ENCODE measurements at regions not wholly inside any gene's neighbourhood (a gene's known extent, or its start where the extent isn't known, plus 50 kb on each side); places are given as distances from the start of the nearest gene placed in this dataset.

DNA sequence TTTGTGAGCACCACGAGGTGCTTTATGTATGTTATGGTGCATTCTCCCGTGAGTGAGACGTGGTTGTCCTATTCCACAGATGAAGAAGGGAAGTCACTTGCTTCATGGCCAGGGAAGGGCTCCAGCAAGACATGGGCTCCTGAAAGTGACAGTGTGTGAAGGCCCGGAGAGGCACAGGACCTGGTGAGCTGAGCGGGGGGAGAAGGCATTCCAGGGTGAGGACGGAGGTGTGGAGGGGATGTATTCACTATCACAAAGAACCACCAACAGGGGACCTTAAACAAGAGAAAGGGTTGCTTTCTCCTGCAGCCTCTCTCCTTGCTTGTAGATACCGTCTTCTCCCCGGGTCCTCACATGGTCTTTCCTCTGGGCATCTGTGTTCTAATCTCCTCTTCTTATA, 139.1 kb downstream of the FBLN2 start:
- no TSS peak for BruUV-seq (replicated peaks)
- ChIA-PET POLR2A (no interaction called here), CTCF (no interaction called here)
- Histone ChIP-seq H3K36me3 (ENCODE audit: control insufficient read depth, insufficient read depth, low read length) (no peaks in the 10 kb centered on the region), H3K4me1 (ENCODE audit: control insufficient read depth, insufficient read depth, low read length) (no peaks in the 10 kb centered on the region), H3K27me3 (ENCODE audit: control insufficient read depth, insufficient read depth, low read length) (no peaks in the 10 kb centered on the region; the same call in 1 of the 2 replicates), H3K27ac (ENCODE audit: low read length) (no peak overlapping the region), H3K9me3 (ENCODE audit: control insufficient read depth, insufficient read depth, low read depth, low read length) (no peaks in the 10 kb centered on the region), H3K4me3 (ENCODE audit: low read depth in 2 of 2, low read length in 2 of 2) (no peak overlapping the region)
- no peak for ATAC-seq
- DNase-seq (ENCODE audit: low read depth, low spot score) = no peak
- intact Hi-C loops (cut with micrococcal nuclease; ENCODE audit: unreplicated experiment) (no loop called here), in situ Hi-C loops (cut with HindIII; ENCODE audit: low pct_unique_long_range_greater_than_20kb, low sequenced_read_pairs) (no loop called here)
- no peak for TF ChIP-seq CTCF (IDR thresholded peaks at IDR 0.05)
- TF ChIP-seq POLR2AphosphoS5 (IDR thresholded peaks at IDR 0.05; ENCODE audit: low read depth, low read length) = no peak
- no peak for TF ChIP-seq REST (IDR thresholded peaks at IDR 0.05; ENCODE audit: insufficient read depth in 1 of 2, low read depth in 2 of 2, low read length in 1 of 2)
- no peak for TF ChIP-seq TCF7L2 (IDR thresholded peaks at IDR 0.05; ENCODE audit: low read depth, low read length)
- no peak for TF ChIP-seq SIN3A (IDR thresholded peaks at IDR 0.05; ENCODE audit: borderline replicate concordance, insufficient read depth, low read depth, low read length)
